ENCODE measurements at regions not wholly inside any gene's neighbourhood (a gene's known extent, or its start where the extent isn't known, plus 50 kb on each side); places are given as distances from the start of the nearest gene placed in this dataset.

DNA sequence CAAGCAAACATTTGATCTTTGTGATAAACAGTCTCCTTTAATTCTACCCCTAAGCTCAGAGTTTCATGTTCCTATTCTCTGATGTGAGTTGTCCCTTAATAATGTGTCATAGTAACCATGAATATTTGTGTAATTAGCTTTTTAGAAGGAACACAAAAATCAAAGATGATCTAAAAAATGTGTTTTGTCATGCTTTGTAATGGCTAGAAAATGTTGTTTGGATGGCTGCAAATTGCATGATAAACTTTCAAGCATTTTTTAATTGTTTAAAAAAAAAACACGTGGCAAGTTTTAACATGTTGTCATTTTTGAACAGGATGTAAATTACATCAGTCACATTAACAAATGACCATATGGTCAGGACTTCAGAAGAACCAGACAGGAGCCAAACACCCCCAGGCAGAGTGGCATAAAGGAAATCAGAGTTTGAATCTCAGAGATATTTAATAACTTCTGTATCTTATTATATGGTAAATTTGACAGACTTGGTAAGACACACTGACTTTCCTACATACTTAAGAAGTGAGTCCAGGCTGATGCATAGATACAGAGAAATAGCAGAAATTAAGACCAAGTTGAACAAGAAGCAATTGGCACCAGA is 223.9 kb upstream of the VEGFC start:
- Histone ChIP-seq H3K4me1 (ENCODE audit: insufficient read depth, low read length) (no peaks in the 10 kb centered on the region), H3K27me3 (ENCODE audit: insufficient read depth, low read length) (no peaks in the 10 kb centered on the region), H3K9me3 (ENCODE audit: control insufficient read depth in 1 of 2, low read length in 2 of 2) (no peaks in the 10 kb centered on the region), H3K27ac (ENCODE audit: low read depth, low read length) (no peak overlapping the region), H3K36me3 (ENCODE audit: insufficient read depth, low read length) (no peaks in the 10 kb centered on the region), H3K4me3 (ENCODE audit: low read length in 2 of 2) (no peak overlapping the region)
- Mint-ChIP-seq H3K36me3 (no peaks in the 10 kb centered on the region), H3K4me3 (no peak overlapping the region), H3K9me3 (peaks cover 5 to 30% (median 20%) of the 10 kb centered on the region in 8 donors), H3K27ac (no peak overlapping the region), H3K4me1 (no peaks in the 10 kb centered on the region), H3K27me3 (no peaks in the 10 kb centered on the region)
- CTCF ChIA-PET (ENCODE audit: partially characterized antibody), result no interaction called here
- no peak for DNase-seq
- POLR2A ChIA-PET (ENCODE audit: partially characterized antibody), result no interaction called here
- intact Hi-C loops (cut with micrococcal nuclease), result no loop called here

DNA sequence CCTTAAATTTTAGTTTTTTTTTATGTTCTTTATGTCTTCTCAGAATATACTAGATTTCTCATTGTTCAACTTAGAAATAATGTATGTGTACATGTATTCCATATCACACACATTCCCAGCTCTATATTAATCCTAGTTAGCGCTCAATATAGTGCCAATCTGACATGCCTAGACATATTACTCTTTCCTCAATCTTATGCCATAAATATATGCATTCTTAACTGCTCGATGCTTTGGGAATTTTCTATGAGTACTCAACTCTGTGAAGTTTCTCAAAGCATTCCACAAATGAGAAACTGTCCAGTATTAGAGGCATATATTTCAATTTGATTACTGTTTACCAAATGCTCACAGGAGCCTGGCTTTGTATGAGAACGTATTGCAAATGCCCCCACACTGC is 231.2 kb upstream of the VEGFC start:
- Mint-ChIP-seq H3K4me1 (no peaks in the 10 kb centered on the region), H3K4me3 (no peak overlapping the region), H3K27ac (no peak overlapping the region), H3K27me3 (no peaks in the 10 kb centered on the region), H3K9me3 (peaks cover 0 to 14% (median 5%) of the 10 kb centered on the region in 8 donors), H3K36me3 (no peaks in the 10 kb centered on the region)
- Histone ChIP-seq H3K36me3 (ENCODE audit: insufficient read depth, low read length) (no peaks in the 10 kb centered on the region), H3K27me3 (ENCODE audit: insufficient read depth, low read length) (no peaks in the 10 kb centered on the region), H3K27ac (ENCODE audit: low read depth, low read length) (no peak overlapping the region), H3K9me3 (ENCODE audit: control insufficient read depth in 1 of 2, low read length in 2 of 2) (no peaks in the 10 kb centered on the region), H3K4me3 (ENCODE audit: low read length in 2 of 2) (no peak overlapping the region), H3K4me1 (ENCODE audit: insufficient read depth, low read length) (no peaks in the 10 kb centered on the region)
- POLR2A ChIA-PET (ENCODE audit: partially characterized antibody), result no interaction called here
- CTCF ChIA-PET (ENCODE audit: partially characterized antibody), result no interaction called here
- intact Hi-C loops (cut with micrococcal nuclease), result no loop called here
- no peak for DNase-seq

DNA sequence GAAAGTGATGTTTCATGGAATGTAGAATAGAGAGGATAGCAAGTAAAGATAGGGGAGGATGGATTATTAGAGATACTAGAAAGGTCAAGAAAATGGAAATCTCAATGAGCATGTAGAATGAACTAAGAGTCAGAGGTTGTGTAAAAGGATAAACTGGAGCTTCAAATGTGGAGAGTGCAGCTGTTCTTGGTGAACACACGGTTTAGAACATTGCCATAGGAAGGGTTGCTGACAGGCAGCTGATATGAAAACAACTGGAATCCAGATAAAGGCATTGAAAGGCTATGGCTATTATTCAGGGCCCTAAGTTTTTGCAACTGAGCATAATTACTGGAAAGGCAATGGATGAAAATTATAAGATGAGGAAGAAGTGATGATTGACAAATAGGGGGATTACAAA is 239.6 kb upstream of the VEGFC start:
- H3K4me1 Mint-ChIP-seq, result no peaks in the 10 kb centered on the region
- ChIA-PET CTCF (ENCODE audit: partially characterized antibody) (interaction anchor here (1.2 kb wide), 1 partner anchor 15 kb away, joined by 7 read pairs; no protein-coding TSS in a partner anchor), POLR2A (ENCODE audit: partially characterized antibody) (no interaction called here)
- no peaks in the 10 kb centered on the region for H3K36me3 Mint-ChIP-seq
- no peaks in the 10 kb centered on the region for H3K36me3 ChIP-seq (ENCODE audit: insufficient read depth, low read length)
- intact Hi-C loops (cut with micrococcal nuclease), result no loop called here
- no peak overlapping the region for H3K4me3 ChIP-seq (ENCODE audit: low read length in 2 of 2)
- no peak overlapping the region for H3K27ac ChIP-seq (ENCODE audit: low read depth, low read length)
- H3K4me3 Mint-ChIP-seq, result no peak overlapping the region
- H3K9me3 ChIP-seq (ENCODE audit: control insufficient read depth in 1 of 2, low read length in 2 of 2), result no peaks in the 10 kb centered on the region
- no peak overlapping the region for H3K27ac Mint-ChIP-seq
- no peaks in the 10 kb centered on the region for H3K27me3 Mint-ChIP-seq
- H3K9me3 Mint-ChIP-seq, result no peaks in the 10 kb centered on the region
- DNase-seq, result no peak
- no peaks in the 10 kb centered on the region for H3K4me1 ChIP-seq (ENCODE audit: insufficient read depth, low read length)
- no peaks in the 10 kb centered on the region for H3K27me3 ChIP-seq (ENCODE audit: insufficient read depth, low read length)

DNA sequence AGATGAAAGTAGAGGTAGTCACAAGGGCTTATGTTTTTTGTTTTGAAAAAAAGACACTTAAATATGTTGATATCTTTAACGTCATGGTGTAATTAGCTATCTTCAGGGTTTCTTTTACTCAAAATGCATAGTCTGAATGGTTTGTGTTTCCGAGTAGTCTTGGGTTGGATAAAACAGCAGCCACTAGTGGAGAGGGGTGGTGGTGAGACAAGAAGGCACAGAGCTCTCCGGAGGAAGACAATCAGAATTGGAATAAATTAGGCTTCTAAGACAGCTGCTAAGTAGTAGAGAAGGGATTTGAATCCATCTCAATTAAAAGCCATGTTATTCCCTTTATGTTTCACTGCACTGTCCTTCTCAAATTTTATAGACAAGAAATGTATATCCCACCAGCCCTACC is 240.4 kb upstream of the VEGFC start:
- Mint-ChIP-seq H3K36me3 (no peaks in the 10 kb centered on the region), H3K27me3 (no peaks in the 10 kb centered on the region), H3K9me3 (peaks cover 0 to 3% (median 0%) of the 10 kb centered on the region in 8 donors), H3K4me1 (no peaks in the 10 kb centered on the region), H3K4me3 (no peak overlapping the region), H3K27ac (no peak overlapping the region)
- H3K36me3 ChIP-seq (ENCODE audit: insufficient read depth, low read length), result no peaks in the 10 kb centered on the region
- H3K9me3 ChIP-seq (ENCODE audit: control insufficient read depth in 1 of 2, low read length in 2 of 2), result no peaks in the 10 kb centered on the region
- no peak for DNase-seq
- no peak overlapping the region for H3K4me3 ChIP-seq (ENCODE audit: low read length in 2 of 2)
- CTCF ChIA-PET (ENCODE audit: partially characterized antibody), result interaction anchor here (1.2 kb wide), 1 partner anchor 14 kb away, joined by 7 read pairs; no protein-coding TSS in a partner anchor
- H3K4me1 ChIP-seq (ENCODE audit: insufficient read depth, low read length), result no peaks in the 10 kb centered on the region
- intact Hi-C loops (cut with micrococcal nuclease), result no loop called here
- no peaks in the 10 kb centered on the region for H3K27me3 ChIP-seq (ENCODE audit: insufficient read depth, low read length)
- no peak overlapping the region for H3K27ac ChIP-seq (ENCODE audit: low read depth, low read length)
- POLR2A ChIA-PET (ENCODE audit: partially characterized antibody), result no interaction called here

DNA sequence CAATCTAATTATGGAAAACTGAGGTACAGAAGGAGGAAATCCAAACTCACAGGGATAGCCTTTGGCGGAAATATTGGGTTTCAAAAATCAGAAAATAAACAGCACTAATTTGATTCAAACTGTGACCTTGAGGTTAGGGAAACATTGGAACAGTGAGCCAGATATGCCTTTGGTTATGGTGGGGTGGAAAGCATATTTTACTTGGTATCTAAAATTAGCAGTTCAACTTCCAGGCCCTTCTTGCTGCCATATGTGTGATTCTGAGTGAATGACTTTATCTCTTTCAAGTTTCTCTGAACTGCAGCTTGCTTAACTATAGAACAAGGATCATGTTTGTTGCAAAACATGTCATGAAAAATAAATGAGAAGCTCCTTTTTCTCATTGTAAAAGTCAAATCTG is 240.9 kb upstream of the VEGFC start:
- H3K36me3 Mint-ChIP-seq, result no peaks in the 10 kb centered on the region
- H3K4me3 Mint-ChIP-seq, result no peak overlapping the region
- Histone ChIP-seq H3K4me3 (ENCODE audit: low read length in 2 of 2) (no peak overlapping the region), H3K9me3 (ENCODE audit: control insufficient read depth in 1 of 2, low read length in 2 of 2) (no peaks in the 10 kb centered on the region), H3K27me3 (ENCODE audit: insufficient read depth, low read length) (no peaks in the 10 kb centered on the region), H3K36me3 (ENCODE audit: insufficient read depth, low read length) (no peaks in the 10 kb centered on the region), H3K4me1 (ENCODE audit: insufficient read depth, low read length) (no peaks in the 10 kb centered on the region), H3K27ac (ENCODE audit: low read depth, low read length) (no peak overlapping the region)
- ChIA-PET POLR2A (ENCODE audit: partially characterized antibody) (no interaction called here), CTCF (ENCODE audit: partially characterized antibody) (no interaction called here)
- DNase-seq, result no peak
- peaks cover 0 to 3% (median 0%) of the 10 kb centered on the region in 8 donors for H3K9me3 Mint-ChIP-seq
- no peak overlapping the region for H3K27ac Mint-ChIP-seq
- H3K27me3 Mint-ChIP-seq, result no peaks in the 10 kb centered on the region
- H3K4me1 Mint-ChIP-seq, result no peaks in the 10 kb centered on the region
- intact Hi-C loops (cut with micrococcal nuclease), result no loop called here

DNA sequence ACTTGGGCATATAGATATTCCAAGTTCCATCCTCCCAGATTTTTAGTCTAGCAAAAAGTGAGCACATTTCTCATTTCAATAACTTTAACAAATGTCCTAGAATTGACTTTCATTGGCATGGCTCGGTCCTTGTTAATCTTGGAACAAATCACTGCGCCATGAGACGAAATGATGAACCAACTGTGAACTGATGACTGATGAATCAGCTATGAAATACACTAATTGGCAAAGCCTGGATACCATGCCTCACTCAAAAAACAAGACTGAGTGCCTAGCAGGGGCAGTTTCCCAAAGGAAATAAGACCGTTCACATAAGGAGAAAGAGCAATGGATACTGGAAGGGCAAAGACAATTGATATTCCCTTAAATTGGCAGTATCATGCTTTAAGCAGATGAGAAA is 248.6 kb upstream of the VEGFC start:
- Histone ChIP-seq H3K4me1 (ENCODE audit: insufficient read depth, low read length) (no peaks in the 10 kb centered on the region), H3K9me3 (ENCODE audit: control insufficient read depth in 1 of 2, low read length in 2 of 2) (no peaks in the 10 kb centered on the region), H3K27ac (ENCODE audit: low read depth, low read length) (no peak overlapping the region), H3K27me3 (ENCODE audit: insufficient read depth, low read length) (no peaks in the 10 kb centered on the region), H3K36me3 (ENCODE audit: insufficient read depth, low read length) (no peaks in the 10 kb centered on the region), H3K4me3 (ENCODE audit: low read length in 2 of 2) (no peak overlapping the region)
- ChIA-PET POLR2A (ENCODE audit: partially characterized antibody) (no interaction called here), CTCF (ENCODE audit: partially characterized antibody) (no interaction called here)
- no peak for DNase-seq
- Mint-ChIP-seq H3K4me3 (no peak overlapping the region), H3K27ac (no peak overlapping the region), H3K36me3 (no peaks in the 10 kb centered on the region), H3K4me1 (no peaks in the 10 kb centered on the region), H3K9me3 (peaks cover 0 to 3% (median 0%) of the 10 kb centered on the region in 8 donors), H3K27me3 (no peaks in the 10 kb centered on the region)
- intact Hi-C loops (cut with micrococcal nuclease), result no loop called here

DNA sequence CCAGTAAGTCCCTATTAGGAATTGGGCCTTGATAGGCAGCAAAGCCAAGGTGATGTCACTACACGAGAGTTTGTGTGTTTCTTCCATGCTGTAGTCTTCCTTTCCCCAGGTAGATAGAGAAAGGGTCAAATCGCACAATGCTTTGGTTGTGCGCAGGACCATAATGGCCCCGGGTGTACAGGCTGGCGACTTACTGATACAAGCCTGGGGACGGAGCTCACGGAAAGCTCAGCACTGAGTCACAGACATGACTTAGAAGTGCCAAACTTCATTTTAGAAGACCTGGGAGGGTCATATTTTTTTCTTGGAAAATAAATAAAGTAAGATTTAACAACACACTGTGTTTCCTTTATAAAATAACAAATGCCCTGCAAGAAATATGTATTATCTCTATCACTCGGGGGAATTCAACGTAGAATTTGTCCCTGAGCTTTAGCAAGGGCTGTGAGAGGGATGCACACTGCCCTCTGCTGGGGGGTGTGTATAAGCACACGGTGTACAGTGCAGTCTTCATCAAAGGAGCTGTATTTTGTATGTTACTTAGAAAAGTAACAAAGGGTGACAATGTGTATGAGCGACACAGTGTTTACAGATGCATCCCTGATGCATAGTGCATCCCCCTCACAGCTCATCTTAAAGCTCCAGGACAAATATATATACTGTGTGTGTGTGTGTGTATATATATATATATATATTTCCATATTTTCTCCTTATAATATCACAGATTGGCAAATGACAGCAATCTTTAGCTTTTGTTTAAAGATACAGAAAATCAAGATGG is 254.5 kb upstream of the VEGFC start:
- Histone ChIP-seq H3K4me3 (ENCODE audit: low read length in 2 of 2) (no peak overlapping the region), H3K36me3 (ENCODE audit: insufficient read depth, low read length) (no peaks in the 10 kb centered on the region), H3K27ac (ENCODE audit: low read depth, low read length) (no peak overlapping the region), H3K27me3 (ENCODE audit: insufficient read depth, low read length) (no peaks in the 10 kb centered on the region), H3K9me3 (ENCODE audit: control insufficient read depth in 1 of 2, low read length in 2 of 2) (peaks cover 0 to 3% of the 10 kb centered on the region in 2 donors), H3K4me1 (ENCODE audit: insufficient read depth, low read length) (no peaks in the 10 kb centered on the region)
- Mint-ChIP-seq H3K36me3 (no peaks in the 10 kb centered on the region), H3K9me3 (no peaks in the 10 kb centered on the region), H3K27me3 (peaks cover 0 to 1% of the 10 kb centered on the region in 2 donors), H3K4me1 (no peaks in the 10 kb centered on the region), H3K4me3 (no peak overlapping the region), H3K27ac (no peak overlapping the region)
- intact Hi-C loops (cut with micrococcal nuclease), result no loop called here
- POLR2A ChIA-PET (ENCODE audit: partially characterized antibody), result no interaction called here
- CTCF ChIA-PET (ENCODE audit: partially characterized antibody), result interaction anchor here (0.6 to 2.5 kb wide), 17 partner anchors 8 to 1012 kb away, joined by 3 to 26 read pairs (median 3); no protein-coding TSS in a partner anchor
- peak; percentile 31 to 37 (median 34) for DNase-seq
